DND-41 (cell line): ENCODE measurements at regions not wholly inside any gene's neighbourhood (a gene's known extent, or its start where the extent isn't known, plus 50 kb on each side); places are given as distances from the start of the nearest gene placed in this dataset.
A peak's percentile ranks its signal among the peaks of the same experiment; 100 is the strongest.

Experiments used
- ATAC-seq: fragments of 200-7000 bp; cut with Tn5 transposase; 3 replicates; pipeline ENCODE4 v1.9.1; 2021; ENCODE audit warnings: low read depth; ENCODE audit not compliant: insufficient read depth
- DNase-seq: peaks from one replicate; pipeline ENCODE4 v3.0.0-alpha.2; 2020
- H2AFZ ChIP-seq: 2 replicates; pipeline ENCODE4 v1.6.0; 2012; ENCODE audit warnings: low read depth, low read length
- H3K27ac ChIP-seq: 2 replicates; pipeline ENCODE4 v1.5.1; 2012; ENCODE audit warnings: low read length, inconsistent platforms
- H3K27me3 ChIP-seq: fragments of 200-600 bp; sonication (generic); 2 replicates; pipeline ENCODE4 v1.6.0; 2012; ENCODE audit warnings: low read length, mild to moderate bottlenecking, inconsistent platforms; ENCODE audit not compliant: insufficient read depth, poor library complexity
- H3K36me3 ChIP-seq: 2 replicates; pipeline ENCODE4 v1.5.1; 2012; ENCODE audit warnings: low read length, inconsistent platforms; ENCODE audit not compliant: insufficient read depth
- H3K4me1 ChIP-seq: 2 replicates; pipeline ENCODE4 v1.5.1; 2012; ENCODE audit warnings: mild to moderate bottlenecking, low read length; ENCODE audit not compliant: insufficient read depth
- H3K4me2 ChIP-seq: 2 replicates; pipeline ENCODE4 v1.6.0; 2012; ENCODE audit warnings: mild to moderate bottlenecking, moderate library complexity, low read length, inconsistent platforms; ENCODE audit not compliant: insufficient read depth
- H3K4me3 ChIP-seq, 2 experiments: fragments of 200-600 bp in 1 of 2; shearing (Covaris generic) in 1 of 2; 2 replicates each; pipeline ENCODE4 v1.5.1; 2012 to 2016; ENCODE audit warnings: inconsistent platforms in 2 of 2, low read length in 2 of 2, mild to moderate bottlenecking in 2 of 2, low read depth in 1 of 2, moderate library complexity in 1 of 2
- H3K79me2 ChIP-seq: 2 replicates; pipeline ENCODE4 v1.6.0; 2012; ENCODE audit warnings: low read length, inconsistent platforms; ENCODE audit not compliant: insufficient read depth
- H3K9ac ChIP-seq: 2 replicates; pipeline ENCODE4 v1.6.0; 2012; ENCODE audit warnings: low read depth, mild to moderate bottlenecking, inconsistent platforms, low read length, moderate library complexity
- H3K9me3 ChIP-seq: 2 replicates; pipeline ENCODE4 v1.5.1; 2012; ENCODE audit warnings: low read length, moderate library complexity, mild to moderate bottlenecking, inconsistent platforms; ENCODE audit not compliant: insufficient read depth, severe bottlenecking
- H4K20me1 ChIP-seq: 2 replicates; pipeline ENCODE4 v1.6.0; 2012; ENCODE audit warnings: low read length; ENCODE audit not compliant: insufficient read depth
- CTCF ChIP-seq: IDR thresholded peaks from 2 replicates; pipeline ENCODE4 v1.5.1; 2012; ENCODE audit warnings: borderline replicate concordance, low read length, moderate library complexity, mild to moderate bottlenecking; ENCODE audit not compliant: poor library complexity, severe bottlenecking; ENCODE audit errors: extremely low read depth
- EZH2 ChIP-seq: IDR thresholded peaks from 3 replicates; pipeline ENCODE4 v1.6.1; 2012; ENCODE audit warnings: borderline replicate concordance, low read depth, mild to moderate bottlenecking, moderate library complexity, low read length, inconsistent platforms; ENCODE audit not compliant: severe bottlenecking

- ATAC-seq: peak; percentile 52; the same call in 1 of the 3 replicates
- H3K4me2 ChIP-seq: no peak overlapping the region
- no peak for DNase-seq
These were observed 515.5 kb downstream of the PDHA2 start for GRCh38 chr4:96355414-96355813.

GRCh38 chr4:96356591-96357370, 516.9 kb downstream of the PDHA2 start:
- Histone ChIP-seq H3K9ac (no peak overlapping the region), H2AFZ (no peak overlapping the region)
- TF ChIP-seq CTCF (no peak), EZH2 (no peak)

More at GRCh38 chr4:96355414-96355813, 515.5 kb downstream of the PDHA2 start:
- Histone ChIP-seq H3K79me2 (no peaks in the 10 kb centered on the region), H2AFZ (peak overlapping the region; percentile 53; the same call in 1 of the 2 replicates), H3K27me3 (no peaks in the 10 kb centered on the region), H4K20me1 (no peaks in the 10 kb centered on the region), H3K27ac (no peak overlapping the region), H3K9ac (no peak overlapping the region), H3K4me1 (peaks cover 38% of the 10 kb centered on the region), H3K4me3 (no peak overlapping the region), H3K9me3 (no peaks in the 10 kb centered on the region), H3K36me3 (no peaks in the 10 kb centered on the region)
- TF ChIP-seq EZH2 (no peak), CTCF (no peak)

GRCh38 chr4:96366632-96367031, 526.7 kb downstream of the PDHA2 start:
- Histone ChIP-seq H3K79me2 (no peaks in the 10 kb centered on the region), H3K36me3 (no peaks in the 10 kb centered on the region), H3K9ac (no peak overlapping the region), H4K20me1 (no peaks in the 10 kb centered on the region), H3K4me2 (no peak overlapping the region), H3K27ac (no peak overlapping the region), H3K4me1 (no peaks in the 10 kb centered on the region), H3K9me3 (peaks cover 19% of the 10 kb centered on the region), H3K27me3 (no peaks in the 10 kb centered on the region), H3K4me3 (no peak overlapping the region), H2AFZ (no peak overlapping the region)
- ATAC-seq (no peak), DNase-seq (no peak)
- no peak for TF ChIP-seq EZH2
- no peak for TF ChIP-seq CTCF

More at GRCh38 chr4:96356591-96357370, 516.9 kb downstream of the PDHA2 start:
- DNase-seq: no peak
- Histone ChIP-seq H3K79me2 (no peaks in the 10 kb centered on the region), H3K9me3 (no peaks in the 10 kb centered on the region), H3K36me3 (no peaks in the 10 kb centered on the region), H3K4me1 (peaks cover 37% of the 10 kb centered on the region), H4K20me1 (no peaks in the 10 kb centered on the region), H3K4me3 (no peak overlapping the region), H3K4me2 (no peak overlapping the region), H3K27me3 (no peaks in the 10 kb centered on the region), H3K27ac (no peak overlapping the region)
- ATAC-seq: no peak
